ENCODE measurements at regions not wholly inside any gene's neighbourhood (a gene's known extent, or its start where the extent isn't known, plus 50 kb on each side); places are given as distances from the start of the nearest gene placed in this dataset.

DNA sequence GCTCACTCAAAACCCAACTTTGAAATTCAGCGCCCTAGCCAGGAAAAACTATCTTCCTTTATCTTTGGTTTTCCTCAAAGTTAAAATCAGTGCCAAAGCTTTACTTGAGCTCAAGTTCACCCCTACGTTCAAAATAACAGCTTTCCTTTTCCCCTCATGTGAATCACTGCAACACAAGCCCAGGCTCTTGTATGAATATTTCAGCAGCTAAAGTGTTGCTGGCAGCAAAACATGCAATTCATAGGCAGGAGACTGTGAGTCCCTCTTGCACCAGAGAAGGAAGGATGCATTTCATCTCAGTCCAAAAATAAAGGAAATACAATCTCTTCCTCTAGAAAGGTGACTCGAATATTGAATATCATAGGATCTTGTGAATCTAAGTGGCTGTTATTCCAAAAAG is 461.3 kb upstream of the SOX11 start:
- no peak for DNase-seq (ENCODE audit: low read depth, low spot score)
- no peak overlapping the region for H3K4me3 ChIP-seq (ENCODE audit: low read depth, low read length)
- ChIA-PET CTCF (no interaction called here), POLR2A (no interaction called here)
- TF ChIP-seq, protein P1, sequence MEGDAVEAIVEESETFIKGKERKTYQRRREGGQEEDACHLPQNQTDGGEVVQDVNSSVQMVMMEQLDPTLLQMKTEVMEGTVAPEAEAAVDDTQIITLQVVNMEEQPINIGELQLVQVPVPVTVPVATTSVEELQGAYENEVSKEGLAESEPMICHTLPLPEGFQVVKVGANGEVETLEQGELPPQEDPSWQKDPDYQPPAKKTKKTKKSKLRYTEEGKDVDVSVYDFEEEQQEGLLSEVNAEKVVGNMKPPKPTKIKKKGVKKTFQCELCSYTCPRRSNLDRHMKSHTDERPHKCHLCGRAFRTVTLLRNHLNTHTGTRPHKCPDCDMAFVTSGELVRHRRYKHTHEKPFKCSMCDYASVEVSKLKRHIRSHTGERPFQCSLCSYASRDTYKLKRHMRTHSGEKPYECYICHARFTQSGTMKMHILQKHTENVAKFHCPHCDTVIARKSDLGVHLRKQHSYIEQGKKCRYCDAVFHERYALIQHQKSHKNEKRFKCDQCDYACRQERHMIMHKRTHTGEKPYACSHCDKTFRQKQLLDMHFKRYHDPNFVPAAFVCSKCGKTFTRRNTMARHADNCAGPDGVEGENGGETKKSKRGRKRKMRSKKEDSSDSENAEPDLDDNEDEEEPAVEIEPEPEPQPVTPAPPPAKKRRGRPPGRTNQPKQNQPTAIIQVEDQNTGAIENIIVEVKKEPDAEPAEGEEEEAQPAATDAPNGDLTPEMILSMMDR (IDR thresholded peaks at IDR 0.05; ENCODE audit: insufficient read depth, low read length, missing control alignments): no peak

DNA sequence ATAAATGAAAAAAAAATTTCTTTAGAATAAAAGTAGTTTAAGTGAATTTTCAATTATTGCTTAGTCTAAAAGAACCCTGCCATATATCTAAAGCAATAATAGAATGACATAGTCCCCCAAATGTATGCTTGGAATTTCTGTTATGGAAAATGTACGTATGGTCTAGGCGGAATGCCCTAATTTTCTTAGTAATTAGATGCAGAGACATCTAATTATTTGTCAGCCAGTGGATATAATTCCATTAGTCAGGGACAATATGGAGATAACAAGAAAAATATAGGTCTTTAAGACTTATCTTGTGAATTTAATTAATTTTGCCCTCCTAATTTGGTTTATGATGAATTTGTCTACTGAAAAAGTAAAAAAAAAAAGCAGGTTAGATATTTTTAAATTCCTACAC is 460.9 kb upstream of the SOX11 start:
- POLR2A ChIA-PET: no interaction called here
- CTCF ChIA-PET: no interaction called here
- no peak for DNase-seq (ENCODE audit: low read depth, low spot score)
- TF ChIP-seq, protein P1 (IDR thresholded peaks at IDR 0.05; ENCODE audit: insufficient read depth, low read length, missing control alignments): no peak
- no peak overlapping the region for H3K4me3 ChIP-seq (ENCODE audit: low read depth, low read length)

DNA sequence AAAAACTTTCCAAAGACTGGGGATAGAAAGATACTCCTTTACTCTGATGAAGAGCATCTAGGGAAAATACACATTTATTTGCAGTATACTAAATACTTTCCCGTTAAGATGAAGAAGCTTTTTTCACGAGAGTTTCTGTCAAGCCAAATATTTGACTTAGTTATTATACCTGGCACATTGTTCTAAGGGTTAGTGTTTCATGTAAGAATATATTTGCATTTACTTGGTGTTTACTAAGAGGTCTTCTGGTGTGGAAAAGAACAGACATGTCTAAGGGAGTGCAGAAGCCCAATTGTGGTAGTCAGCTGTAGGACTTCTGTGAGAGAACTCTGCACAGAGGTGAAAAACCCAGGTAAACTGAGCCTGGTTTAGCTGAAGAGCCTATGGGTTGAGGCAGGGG is 457.6 kb upstream of the SOX11 start:
- no peak overlapping the region for H3K4me3 ChIP-seq (ENCODE audit: low read depth, low read length)
- CTCF ChIA-PET: no interaction called here
- POLR2A ChIA-PET: no interaction called here
- no peak for DNase-seq (ENCODE audit: low read depth, low spot score)
- TF ChIP-seq, protein P1 (IDR thresholded peaks at IDR 0.05; ENCODE audit: insufficient read depth, low read length, missing control alignments): no peak

DNA sequence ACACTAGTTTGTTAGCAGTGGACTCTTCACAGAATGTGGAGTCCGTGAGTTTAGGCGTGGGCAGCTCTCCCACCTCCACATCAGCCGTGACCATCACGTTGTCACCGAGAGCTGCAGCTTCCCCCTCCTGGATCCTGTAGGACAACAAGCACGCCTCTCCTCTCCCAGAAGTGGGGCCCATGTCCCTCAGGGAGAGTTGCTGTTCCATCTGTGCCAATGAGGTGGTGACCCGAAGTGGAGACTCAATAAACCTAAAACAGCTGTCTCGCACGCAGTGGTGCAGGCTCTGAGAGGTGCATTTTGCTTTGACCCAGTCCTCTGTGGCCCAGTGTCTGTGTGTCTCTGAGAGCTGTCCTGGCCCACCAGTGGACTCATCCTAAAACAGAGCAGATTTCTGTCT is 456.5 kb upstream of the SOX11 start:
- CTCF ChIA-PET: no interaction called here

DNA sequence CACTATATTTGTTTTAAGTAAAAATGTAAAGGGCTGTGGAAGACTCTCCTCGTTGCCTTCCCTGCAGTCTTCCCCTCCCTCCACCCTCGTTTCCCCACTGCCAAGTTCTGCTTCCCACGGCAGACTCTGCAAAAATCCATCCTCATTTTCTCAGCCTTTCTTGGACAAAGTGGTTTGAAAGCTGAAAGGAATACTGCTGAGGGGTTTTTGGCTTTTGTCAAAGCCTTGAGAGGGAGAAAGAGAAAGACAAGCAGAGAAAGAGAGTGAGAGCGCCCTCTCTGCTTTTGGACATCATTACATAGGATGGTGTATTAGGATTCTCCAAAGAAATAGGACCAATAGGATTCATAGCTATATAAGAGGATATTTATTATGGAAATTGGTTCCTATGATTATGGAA is 455.9 kb upstream of the SOX11 start:
- ChIA-PET POLR2A (no interaction called here), CTCF (no interaction called here)
- no peak for DNase-seq (ENCODE audit: low read depth, low spot score)
- TF ChIP-seq, protein P1 (IDR thresholded peaks at IDR 0.05; ENCODE audit: insufficient read depth, low read length, missing control alignments): no peak
- H3K4me3 ChIP-seq (ENCODE audit: low read depth, low read length): no peak overlapping the region

More for the DNA sequence above, 456.5 kb upstream of the SOX11 start:
- H3K4me3 ChIP-seq (ENCODE audit: low read depth, low read length): no peak overlapping the region
- no peak for DNase-seq (ENCODE audit: low read depth, low spot score)
- TF ChIP-seq, protein P1 (IDR thresholded peaks at IDR 0.05; ENCODE audit: insufficient read depth, low read length, missing control alignments): no peak
- POLR2A ChIA-PET: no interaction called here

DNA sequence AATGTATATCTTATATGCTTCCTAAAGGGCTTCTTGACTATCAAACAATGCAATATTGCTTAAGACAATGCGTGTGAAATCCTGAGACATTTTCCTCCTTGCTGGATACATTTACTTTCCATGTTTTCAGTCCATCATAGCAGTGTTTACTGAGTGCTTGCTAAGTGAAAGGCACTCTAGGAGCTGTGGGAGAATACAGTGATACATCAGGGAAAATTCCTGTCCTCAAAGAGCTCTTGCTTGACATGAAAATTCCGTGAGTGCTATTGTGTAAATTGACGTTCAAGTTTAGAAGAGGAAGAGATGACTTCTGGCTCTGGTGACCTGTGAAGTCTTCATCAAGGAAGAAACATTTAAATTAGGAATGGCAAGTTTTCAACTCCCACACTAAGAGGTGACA is 449.4 kb upstream of the SOX11 start:
- DNase-seq (ENCODE audit: low read depth, low spot score): no peak
- POLR2A ChIA-PET: interaction anchor here (0.7 kb wide), 1 partner anchor 11 kb away, joined by 3 read pairs; no protein-coding TSS in a partner anchor

More for the DNA sequence above, 449.4 kb upstream of the SOX11 start:
- TF ChIP-seq, protein P1 (IDR thresholded peaks at IDR 0.05; ENCODE audit: insufficient read depth, low read length, missing control alignments): no peak
- H3K4me3 ChIP-seq (ENCODE audit: low read depth, low read length): no peak overlapping the region
- CTCF ChIA-PET: no interaction called here

All from AG04449 (cell line).